HepG2 (cell line): ENCODE measurements at regions not wholly inside any gene's neighbourhood (a gene's known extent, or its start where the extent isn't known, plus 50 kb on each side); places are given as distances from the start of the nearest gene placed in this dataset.

ENCODE experiments used
- ATAC-seq: fragments of 200-7000 bp; cut with Tn5 transposase; 3 replicates; pipeline ENCODE4 v1.9.1; 2020; ENCODE audit warnings: mild to moderate bottlenecking, moderate library complexity
- BruUV-seq: library from RNA; stranded (reverse); fragments of 400-500 nt; replicated peaks from 2 replicates; lab custom pipeline; 2021; lab: Mats Ljungman, UMichigan
- CTCF ChIA-PET: fragments of 300-600 bp; formaldehyde crosslinking; extraction: SDS; loops from one replicate; lab custom pipeline; 2021; ENCODE audit warnings: low total read pairs, inconsistent platforms, low intra/inter-chr PET ratio; lab: Yijun Ruan, JAX
- POLR2A ChIA-PET: fragments of 350-600 bp; sonication (Branson Sonifier 250); formaldehyde crosslinking; loops from one replicate; lab custom pipeline; 2020; ENCODE audit warnings: antibody characterized with exemption, inconsistent platforms; lab: Yijun Ruan, JAX
- DNase-seq: peaks from one replicate; pipeline ENCODE4 v3.0.0-alpha.2; 2015; ENCODE audit warnings: low spot score
- FAIRE-seq: peaks from 3 replicates; lab custom pipeline; 2011; peaks lifted over from hg19 to GRCh38; lab: Jason Lieb, UNC
- H2AFZ ChIP-seq: one replicate; pipeline ENCODE4 v1.6.1; 2011; ENCODE audit warnings: low read length, inconsistent platforms
- H3K27ac ChIP-seq: fragments of 300-600 bp; 3 replicates; pipeline ENCODE4 v1.8.0; 2011; ENCODE audit warnings: mixed run types, mild to moderate bottlenecking, mixed read lengths, low read length, inconsistent platforms; ENCODE audit not compliant: insufficient read depth; ENCODE audit errors: extremely low read length
- H3K27me3 ChIP-seq, 2 experiments: fragments of 200-600 bp in 1 of 2; 2 replicates in 1 of 2; 3 replicates in 1 of 2; pipeline versions ENCODE4 v1.6.0 to v1.8.0; 2011; ENCODE audit warnings: low read length in 2 of 2, mild to moderate bottlenecking in 2 of 2, moderate library complexity in 2 of 2, inconsistent platforms in 1 of 2; ENCODE audit not compliant: insufficient read depth in 2 of 2, control insufficient read depth in 1 of 2
- H3K36me3 ChIP-seq, 2 experiments: fragments of 200-600 bp in 1 of 2; replicated peaks in 1 of 2; 2 replicates in 1 of 2; 3 replicates in 1 of 2; pipeline versions ENCODE4 v1.5.1 to v1.8.0; 2011; ENCODE audit warnings: low read length in 2 of 2, inconsistent platforms in 1 of 2; ENCODE audit not compliant: insufficient read depth in 2 of 2, control insufficient read depth in 1 of 2
- H3K4me1 ChIP-seq: 2 replicates; pipeline ENCODE4 v1.5.1; 2012; ENCODE audit warnings: low read length, inconsistent platforms; ENCODE audit not compliant: insufficient read depth
- H3K4me2 ChIP-seq: 2 replicates; pipeline ENCODE4 v1.6.0; 2011; ENCODE audit warnings: low read depth, low read length, inconsistent platforms
- H3K4me3 ChIP-seq, 3 experiments: fragments of 200-600 bp in 1 of 3; sonication (generic), shearing (Covaris generic) in 1 of 3; replicated peaks in 1 of 3; 2 replicates each; pipeline ENCODE4 v1.5.1; 2011 to 2016; ENCODE audit warnings: low read length in 3 of 3, inconsistent platforms in 2 of 3, low read depth in 2 of 3, mild to moderate bottlenecking in 2 of 3, control low read depth in 1 of 3, mixed read lengths in 1 of 3; ENCODE audit not compliant: insufficient read depth in 1 of 3
- H3K79me2 ChIP-seq: one replicate; pipeline ENCODE4 v1.6.1; 2011; ENCODE audit warnings: low read length, inconsistent platforms; ENCODE audit not compliant: insufficient read depth
- H3K9ac ChIP-seq: 2 replicates; pipeline ENCODE4 v1.6.0; 2011; ENCODE audit warnings: mild to moderate bottlenecking, low read depth, low read length, inconsistent platforms; ENCODE audit not compliant: insufficient read depth
- H3K9me3 ChIP-seq: 2 replicates; pipeline ENCODE4 v1.5.1; 2012; ENCODE audit warnings: mild to moderate bottlenecking, low read length
- H4K20me1 ChIP-seq: 2 replicates; pipeline ENCODE4 v1.6.0; 2011; ENCODE audit warnings: inconsistent platforms, mild to moderate bottlenecking, low read length, moderate library complexity; ENCODE audit not compliant: insufficient read depth
- HNRNPK ChIP-seq: fragments of 200-400 bp; formaldehyde crosslinking; IDR thresholded peaks from 2 replicates; pipeline ENCODE4 v1.6.1; 2018; ENCODE audit warnings: low read length, low read depth, moderate library complexity, mild to moderate bottlenecking; ENCODE audit not compliant: poor library complexity, severe bottlenecking
- NFE2 ChIP-seq: sonication (generic); formaldehyde crosslinking; IDR thresholded peaks from 2 replicates; pipeline ENCODE4 v1.4.0; 2020; ENCODE audit warnings: missing genetic modification reagents
- RFX5 ChIP-seq: IDR thresholded peaks from 2 replicates; pipeline ENCODE4 v1.6.1; 2011; ENCODE audit warnings: low read depth, low read length, improper control_type of control experiment
- ZSCAN25 ChIP-seq: sonication (generic); formaldehyde crosslinking; IDR thresholded peaks from 2 replicates; pipeline ENCODE4 v1.8.0; 2022; ENCODE audit warnings: mild to moderate bottlenecking, missing genetic modification reagents
- WGBS: methylation state at CpG from one replicate; pipeline ENCODE4 v1.1.6; 2017; ENCODE audit warnings: low lambda C conversion rate; 5-methylcytosine and 5-hydroxymethylcytosine counted together
- in situ Hi-C: cut with HindIII; loops from 2 replicates; pipeline ENCODE4 v1.10.0; 2017; ENCODE audit warnings: low pct_unique_long_range_greater_than_20kb; ENCODE audit not compliant: extremely low pct_ligation_motif_present
- intact Hi-C: fragments of 100-400 bp; cut with micrococcal nuclease; formaldehyde crosslinking; loops from one replicate; pipeline ENCODE4 v1.10.0; 2022; ENCODE audit not compliant: unreplicated experiment
- TF ChIP-seq, protein P1 (sequence below): sonication (generic); formaldehyde crosslinking; IDR thresholded peaks from 2 replicates; pipeline ENCODE4 v1.8.1; 2023; ENCODE audit warnings: mild to moderate bottlenecking, missing genetic modification reagents
- TF ChIP-seq, protein P2 (sequence below): sonication (generic); formaldehyde crosslinking; IDR thresholded peaks from 2 replicates; pipeline ENCODE4 v1.5.0; 2020; ENCODE audit warnings: missing genetic modification reagents

DNA sequence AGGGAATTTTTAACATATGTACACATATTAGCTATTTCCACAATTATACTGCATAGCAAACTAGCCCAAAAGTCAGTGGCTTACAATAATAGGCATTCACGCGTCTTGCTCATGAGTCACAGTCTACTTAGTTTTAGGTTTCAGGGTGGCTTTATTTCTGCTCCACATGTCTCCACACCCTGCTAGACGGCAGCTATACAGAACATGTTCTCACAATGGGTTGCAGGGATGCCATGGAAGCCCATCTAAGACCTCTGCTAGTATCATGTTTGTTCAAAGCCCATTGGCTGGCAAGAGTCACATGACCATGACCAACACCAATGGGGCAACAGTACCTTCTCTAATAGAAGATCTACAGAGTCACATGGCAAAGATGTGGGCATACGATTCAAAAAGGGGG is 96.3 kb upstream of the NEBL start (continued):
- TF ChIP-seq, protein P1, sequence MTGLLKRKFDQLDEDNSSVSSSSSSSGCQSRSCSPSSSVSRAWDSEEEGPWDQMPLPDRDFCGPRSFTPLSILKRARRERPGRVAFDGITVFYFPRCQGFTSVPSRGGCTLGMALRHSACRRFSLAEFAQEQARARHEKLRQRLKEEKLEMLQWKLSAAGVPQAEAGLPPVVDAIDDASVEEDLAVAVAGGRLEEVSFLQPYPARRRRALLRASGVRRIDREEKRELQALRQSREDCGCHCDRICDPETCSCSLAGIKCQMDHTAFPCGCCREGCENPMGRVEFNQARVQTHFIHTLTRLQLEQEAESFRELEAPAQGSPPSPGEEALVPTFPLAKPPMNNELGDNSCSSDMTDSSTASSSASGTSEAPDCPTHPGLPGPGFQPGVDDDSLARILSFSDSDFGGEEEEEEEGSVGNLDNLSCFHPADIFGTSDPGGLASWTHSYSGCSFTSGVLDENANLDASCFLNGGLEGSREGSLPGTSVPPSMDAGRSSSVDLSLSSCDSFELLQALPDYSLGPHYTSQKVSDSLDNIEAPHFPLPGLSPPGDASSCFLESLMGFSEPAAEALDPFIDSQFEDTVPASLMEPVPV, result no peak

DNA sequence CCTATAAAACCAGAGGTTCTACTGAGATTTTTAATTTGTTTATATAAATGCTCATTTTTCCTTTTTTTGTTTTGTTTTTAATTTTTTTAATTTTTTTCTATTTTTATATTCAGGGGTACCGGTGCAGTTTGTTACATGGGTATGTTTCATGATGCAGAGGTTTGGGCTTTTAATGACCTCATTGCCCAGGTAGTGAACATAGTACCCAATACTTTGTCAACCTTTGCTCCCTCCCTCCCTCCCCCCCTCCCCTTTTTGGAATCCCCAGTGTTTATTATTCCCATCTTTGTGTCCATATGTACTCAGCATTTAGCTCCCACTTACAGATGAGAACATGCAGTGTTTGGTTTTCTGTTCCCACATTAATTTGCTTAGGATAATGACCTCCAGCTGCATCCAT is 94.4 kb upstream of the NEBL start:
- no peak for FAIRE-seq
- peak; percentile 4 for DNase-seq
- Histone ChIP-seq H3K4me2 (no peak overlapping the region), H3K36me3 (no peaks in the 10 kb centered on the region), H3K79me2 (no peaks in the 10 kb centered on the region), H3K9ac (no peak overlapping the region), H3K27ac (no peak overlapping the region), H3K27me3 (no peaks in the 10 kb centered on the region), H3K9me3 (no peaks in the 10 kb centered on the region), H3K4me1 (peaks cover under 1% of the 10 kb centered on the region; the same call in 1 of the 2 replicates), H4K20me1 (no peaks in the 10 kb centered on the region), H3K4me3 (no peak overlapping the region), H2AFZ (no peak overlapping the region)
- ChIA-PET POLR2A (no interaction called here), CTCF (no interaction called here)
- no TSS peak for BruUV-seq
- 2% methylated on average over 1 of the region's 1 CpG for WGBS
- intact Hi-C loops, result no loop called here
- TF ChIP-seq NFE2 (CRISPR knock-in tag) (no peak), HNRNPK (peak; percentile 55)
- ATAC-seq, result no peak
- in situ Hi-C loops, result no loop called here

DNA sequence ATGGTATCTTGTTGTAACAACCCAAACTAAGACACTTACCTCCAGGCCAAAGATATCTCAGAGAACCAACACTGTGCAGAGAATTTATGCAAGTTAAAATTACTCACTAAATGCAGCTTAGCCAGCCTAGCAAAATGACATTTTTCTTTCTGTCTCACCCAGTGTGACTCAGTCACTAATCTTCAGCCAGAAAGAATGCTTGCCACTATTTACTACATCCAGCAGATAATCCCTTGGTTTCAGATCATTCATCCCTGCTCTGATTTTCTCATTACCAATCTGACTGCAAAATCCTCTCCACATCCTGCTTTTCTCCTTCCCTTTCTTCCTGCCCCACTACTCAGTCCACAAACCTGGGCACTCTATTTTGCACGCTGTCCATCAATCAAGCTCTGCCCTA is 93.5 kb upstream of the NEBL start:
- ChIA-PET POLR2A (no interaction called here), CTCF (no interaction called here)
- Histone ChIP-seq H3K79me2 (no peaks in the 10 kb centered on the region), H3K27ac (no peak overlapping the region), H3K27me3 (no peaks in the 10 kb centered on the region), H3K4me1 (peaks cover 8% of the 10 kb centered on the region), H3K4me2 (no peak overlapping the region), H3K4me3 (no peak overlapping the region), H3K36me3 (no peaks in the 10 kb centered on the region), H4K20me1 (no peaks in the 10 kb centered on the region), H3K9me3 (no peaks in the 10 kb centered on the region), H2AFZ (no peak overlapping the region), H3K9ac (no peak overlapping the region)
- TF ChIP-seq, protein P2, sequence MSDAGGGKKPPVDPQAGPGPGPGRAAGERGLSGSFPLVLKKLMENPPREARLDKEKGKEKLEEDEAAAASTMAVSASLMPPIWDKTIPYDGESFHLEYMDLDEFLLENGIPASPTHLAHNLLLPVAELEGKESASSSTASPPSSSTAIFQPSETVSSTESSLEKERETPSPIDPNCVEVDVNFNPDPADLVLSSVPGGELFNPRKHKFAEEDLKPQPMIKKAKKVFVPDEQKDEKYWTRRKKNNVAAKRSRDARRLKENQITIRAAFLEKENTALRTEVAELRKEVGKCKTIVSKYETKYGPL (CRISPR knock-in tag), result no peak
- TF ChIP-seq RFX5, result no peak
- TF ChIP-seq ZSCAN25 (CRISPR knock-in tag), result no peak
- in situ Hi-C loops, result no loop called here
- FAIRE-seq (no peak), ATAC-seq (no peak), DNase-seq (no peak)
- BruUV-seq, result no TSS peak
- intact Hi-C loops, result no loop called here
- 4% methylated on average over 1 of the region's 1 CpG for WGBS
